ENCODE measurements at regions not wholly inside any gene's neighbourhood (a gene's known extent, or its start where the extent isn't known, plus 50 kb on each side); places are given as distances from the start of the nearest gene placed in this dataset.
"Not testable (repeated sequence)": the region's sequence is repeated elsewhere in the genome, so short reads cannot be mapped to it uniquely, and the experiment has no call there.

DNA sequence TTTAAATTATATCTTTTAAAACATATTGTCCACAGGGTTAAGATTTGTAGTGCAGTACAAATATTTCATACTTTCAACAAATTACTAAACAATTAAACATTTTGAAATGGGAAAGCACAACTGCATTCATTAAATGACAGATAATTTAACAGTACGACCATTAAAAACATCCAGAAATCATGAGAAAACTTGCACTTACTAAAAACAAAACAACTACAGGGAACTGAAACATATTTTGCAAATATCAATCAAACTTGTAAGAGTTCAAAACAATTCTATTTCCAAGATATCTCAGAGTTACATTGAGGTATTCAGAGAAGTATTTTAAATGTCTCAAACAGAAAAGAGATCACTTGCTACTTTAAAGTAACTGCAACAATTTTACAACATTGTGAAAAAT is 478.5 kb upstream of the PCDH10 start:
- FAIRE-seq (no peak), DNase-seq (ENCODE audit: low read depth) (no peak)
- Histone ChIP-seq H3K27me3 (ENCODE audit: control insufficient read depth, insufficient read depth, low read length) (no peaks in the 10 kb centered on the region), H3K36me3 (ENCODE audit: control insufficient read depth, insufficient read depth, low read length) (no peaks in the 10 kb centered on the region), H3K4me3 (ENCODE audit: low read depth, low read length) (no peak overlapping the region)
- TF ChIP-seq, protein P1, sequence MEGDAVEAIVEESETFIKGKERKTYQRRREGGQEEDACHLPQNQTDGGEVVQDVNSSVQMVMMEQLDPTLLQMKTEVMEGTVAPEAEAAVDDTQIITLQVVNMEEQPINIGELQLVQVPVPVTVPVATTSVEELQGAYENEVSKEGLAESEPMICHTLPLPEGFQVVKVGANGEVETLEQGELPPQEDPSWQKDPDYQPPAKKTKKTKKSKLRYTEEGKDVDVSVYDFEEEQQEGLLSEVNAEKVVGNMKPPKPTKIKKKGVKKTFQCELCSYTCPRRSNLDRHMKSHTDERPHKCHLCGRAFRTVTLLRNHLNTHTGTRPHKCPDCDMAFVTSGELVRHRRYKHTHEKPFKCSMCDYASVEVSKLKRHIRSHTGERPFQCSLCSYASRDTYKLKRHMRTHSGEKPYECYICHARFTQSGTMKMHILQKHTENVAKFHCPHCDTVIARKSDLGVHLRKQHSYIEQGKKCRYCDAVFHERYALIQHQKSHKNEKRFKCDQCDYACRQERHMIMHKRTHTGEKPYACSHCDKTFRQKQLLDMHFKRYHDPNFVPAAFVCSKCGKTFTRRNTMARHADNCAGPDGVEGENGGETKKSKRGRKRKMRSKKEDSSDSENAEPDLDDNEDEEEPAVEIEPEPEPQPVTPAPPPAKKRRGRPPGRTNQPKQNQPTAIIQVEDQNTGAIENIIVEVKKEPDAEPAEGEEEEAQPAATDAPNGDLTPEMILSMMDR (IDR thresholded peaks at IDR 0.05; ENCODE audit: insufficient read depth, low read length, severe bottlenecking), result no peak

- DNase-seq (ENCODE audit: low read depth) (no peak), FAIRE-seq (no peak)
These were observed 465.1 kb upstream of the PCDH10 start for GRCh38 chr4:132683957-132684356.

DNA sequence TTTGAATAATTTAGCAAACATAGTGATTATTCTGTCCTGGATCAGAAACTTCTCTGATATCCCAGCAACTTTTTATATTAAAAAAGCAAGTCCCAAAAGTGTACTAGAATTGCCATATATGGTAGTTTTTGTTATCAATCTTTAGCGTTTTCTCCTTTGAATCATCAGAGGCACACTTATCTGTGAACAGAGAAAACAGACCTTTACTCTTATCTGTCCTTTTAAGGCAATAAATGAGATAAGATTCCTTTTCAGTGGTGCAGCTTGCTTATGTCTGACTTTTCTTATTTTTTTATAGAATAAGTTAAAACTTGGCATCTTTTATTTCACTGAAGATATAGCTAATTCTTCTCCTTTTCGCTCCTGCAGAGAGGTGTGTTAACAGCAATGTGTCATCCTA is 458.1 kb upstream of the PCDH10 start:
- Histone ChIP-seq H3K36me3 (ENCODE audit: control insufficient read depth, insufficient read depth, low read length) (no peaks in the 10 kb centered on the region), H3K4me3 (ENCODE audit: low read depth, low read length) (no peak overlapping the region), H3K27me3 (ENCODE audit: control insufficient read depth, insufficient read depth, low read length) (no peaks in the 10 kb centered on the region)
- TF ChIP-seq, protein P1 (IDR thresholded peaks at IDR 0.05; ENCODE audit: insufficient read depth, low read length, severe bottlenecking), result no peak
- no peak for DNase-seq (ENCODE audit: low read depth)
- FAIRE-seq, result no peak

More at GRCh38 chr4:132683957-132684356, 465.1 kb upstream of the PCDH10 start:
- Histone ChIP-seq H3K4me3 (ENCODE audit: low read depth, low read length) (no peak overlapping the region), H3K36me3 (ENCODE audit: control insufficient read depth, insufficient read depth, low read length) (no peaks in the 10 kb centered on the region), H3K27me3 (ENCODE audit: control insufficient read depth, insufficient read depth, low read length) (no peaks in the 10 kb centered on the region)
- TF ChIP-seq, protein P1 (IDR thresholded peaks at IDR 0.05; ENCODE audit: insufficient read depth, low read length, severe bottlenecking), result no peak

GRCh38 chr4:132691668-132692067 is 457.4 kb upstream of the PCDH10 start:
- no peaks in the 10 kb centered on the region for H3K36me3 ChIP-seq (ENCODE audit: control insufficient read depth, insufficient read depth, low read length)
- no peak for FAIRE-seq
- TF ChIP-seq, protein P1 (IDR thresholded peaks at IDR 0.05; ENCODE audit: insufficient read depth, low read length, severe bottlenecking), result no peak

DNA sequence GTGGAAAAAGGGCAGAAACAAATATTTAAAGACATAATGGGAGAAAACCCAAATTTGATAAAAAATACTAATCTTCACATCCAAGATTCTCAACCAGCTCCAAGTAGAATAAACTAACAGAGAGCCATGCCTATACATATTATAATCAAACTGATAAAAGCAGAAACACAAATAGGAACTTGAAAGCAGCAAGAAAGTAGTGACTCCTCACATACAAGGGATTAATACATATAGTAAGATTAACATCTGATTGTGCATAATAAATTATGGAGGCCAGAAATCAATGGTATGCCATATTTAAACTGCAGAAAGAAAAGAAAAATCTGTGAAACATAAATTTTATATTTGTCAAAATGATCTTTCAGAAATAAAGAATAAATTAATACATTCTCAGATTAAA is 454.3 kb upstream of the PCDH10 start:
- H3K36me3 ChIP-seq (ENCODE audit: control insufficient read depth, insufficient read depth, low read length), result no peaks in the 10 kb centered on the region
- TF ChIP-seq, protein P1 (IDR thresholded peaks at IDR 0.05; ENCODE audit: insufficient read depth, low read length, severe bottlenecking), result no peak
- DNase-seq (ENCODE audit: low read depth) (no peak), FAIRE-seq (no peak)
- H3K4me3 ChIP-seq (ENCODE audit: low read depth, low read length), result no peak overlapping the region
- no peaks in the 10 kb centered on the region for H3K27me3 ChIP-seq (ENCODE audit: control insufficient read depth, insufficient read depth, low read length)

More at GRCh38 chr4:132691668-132692067, 457.4 kb upstream of the PCDH10 start:
- Histone ChIP-seq H3K4me3 (ENCODE audit: low read depth, low read length) (no peak overlapping the region), H3K27me3 (ENCODE audit: control insufficient read depth, insufficient read depth, low read length) (no peaks in the 10 kb centered on the region)
- DNase-seq (ENCODE audit: low read depth), result no peak

DNA sequence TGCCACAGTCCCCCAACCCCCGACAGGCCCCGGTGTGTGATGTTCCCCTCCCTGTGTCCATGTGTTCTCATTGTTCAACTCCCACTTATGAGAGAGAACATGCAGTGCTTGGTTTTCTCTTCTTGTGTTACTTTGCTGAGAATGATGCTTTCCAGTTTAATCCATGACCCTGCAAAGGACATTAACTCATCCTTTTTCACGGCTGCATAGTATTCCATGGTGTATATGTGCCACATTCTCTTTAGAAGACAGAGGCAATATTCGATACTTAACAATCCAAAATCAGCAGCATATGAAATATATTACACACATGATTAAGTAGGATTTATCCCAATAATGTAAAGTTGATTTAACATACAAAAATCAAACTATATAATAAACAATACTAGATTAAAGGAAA is 451.6 kb upstream of the PCDH10 start:
- not testable (repeated sequence) for H3K27me3 ChIP-seq (ENCODE audit: control insufficient read depth, insufficient read depth, low read length); DNase-seq (ENCODE audit: low read depth); FAIRE-seq; H3K36me3 ChIP-seq (ENCODE audit: control insufficient read depth, insufficient read depth, low read length); H3K4me3 ChIP-seq (ENCODE audit: low read depth, low read length)
